Panc1 (cell line): ENCODE measurements at regions not wholly inside any gene's neighbourhood (a gene's known extent, or its start where the extent isn't known, plus 50 kb on each side); places are given as distances from the start of the nearest gene placed in this dataset.

ENCODE experiments used
- CTCF ChIP-seq: fragments of 450-650 bp; IDR thresholded peaks from 2 replicates; pipeline ENCODE4 v1.5.1; 2017; ENCODE audit warnings: mild to moderate bottlenecking
- POLR2AphosphoS5 ChIP-seq: IDR thresholded peaks from 2 replicates; pipeline ENCODE4 v1.6.1; 2012; ENCODE audit warnings: mild to moderate bottlenecking, low read depth, low read length, moderate library complexity

GRCh38 chr5:163613150-163613442 is 107.7 kb downstream of the MAT2B start:
- TF ChIP-seq POLR2AphosphoS5 (no peak), CTCF (no peak)
